Cardiac septum (tissue), 1 donor: ENCODE measurements at regions not wholly inside any gene's neighbourhood (a gene's known extent, or its start where the extent isn't known, plus 50 kb on each side); places are given as distances from the start of the nearest gene placed in this dataset.

Source experiments
- DNase-seq: peaks from one replicate; pipeline ENCODE4 v3.0.0-alpha.2; 2020; ENCODE audit warnings: low spot score
- intact Hi-C: fragments of 100-400 bp; cut with DNase I; formaldehyde crosslinking; loops from one replicate; pipeline ENCODE4 v1.14.0; 2022
- donor health status: DM: no; HTN: no; CAD: no.

DNA sequence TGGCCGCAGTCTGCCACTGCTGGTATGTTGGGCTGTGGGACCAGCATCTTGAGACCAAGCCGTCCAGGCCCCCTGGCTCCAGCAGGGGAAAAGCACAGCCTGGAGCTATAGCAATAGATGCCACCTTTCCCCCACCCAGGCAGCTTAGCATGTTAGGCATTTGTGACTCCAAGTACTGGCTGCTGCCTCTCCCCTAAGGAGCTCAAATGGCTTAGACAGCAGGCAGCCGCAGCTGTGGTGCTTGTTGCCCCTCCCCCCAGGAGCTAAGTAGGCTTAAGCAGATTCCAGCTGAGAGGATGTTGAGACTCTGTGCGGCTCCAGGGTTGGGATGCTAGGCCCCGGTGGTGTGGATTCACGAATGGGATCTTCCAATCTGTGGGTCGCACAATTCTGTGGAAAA lies 88.8 kb upstream of the ANKFN1 start:
- intact Hi-C loops, result no loop called here

DNA sequence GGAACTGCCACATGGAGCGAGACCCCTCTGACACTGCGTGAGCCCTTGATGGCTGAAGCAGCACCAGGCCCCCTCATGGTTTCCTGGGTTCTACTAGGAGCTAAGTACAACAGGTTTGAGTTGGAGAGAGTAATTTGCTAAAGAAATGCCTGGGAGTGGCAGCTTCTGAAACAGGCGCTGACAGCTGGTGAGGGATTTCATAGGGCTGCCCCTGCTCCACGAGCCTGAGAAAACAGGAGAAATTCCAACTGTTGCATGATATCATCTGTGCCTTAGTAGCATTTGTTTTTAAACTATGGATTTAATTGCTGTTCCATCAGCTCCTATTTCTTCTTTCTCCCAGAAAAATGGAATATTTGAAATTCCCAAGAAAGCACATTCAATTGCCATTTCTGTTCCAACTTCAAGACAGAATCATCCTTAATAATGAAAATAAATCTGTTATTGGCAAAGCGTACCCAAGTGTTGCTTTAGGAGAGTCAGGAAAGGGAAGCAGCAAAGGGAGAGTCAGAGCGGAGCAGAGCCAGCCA lies 78.8 kb upstream of the ANKFN1 start:
- DNase-seq, result no peak
- intact Hi-C loops, result no loop called here

More for the DNA sequence above, 88.8 kb upstream of the ANKFN1 start:
- no peak for DNase-seq

DNA sequence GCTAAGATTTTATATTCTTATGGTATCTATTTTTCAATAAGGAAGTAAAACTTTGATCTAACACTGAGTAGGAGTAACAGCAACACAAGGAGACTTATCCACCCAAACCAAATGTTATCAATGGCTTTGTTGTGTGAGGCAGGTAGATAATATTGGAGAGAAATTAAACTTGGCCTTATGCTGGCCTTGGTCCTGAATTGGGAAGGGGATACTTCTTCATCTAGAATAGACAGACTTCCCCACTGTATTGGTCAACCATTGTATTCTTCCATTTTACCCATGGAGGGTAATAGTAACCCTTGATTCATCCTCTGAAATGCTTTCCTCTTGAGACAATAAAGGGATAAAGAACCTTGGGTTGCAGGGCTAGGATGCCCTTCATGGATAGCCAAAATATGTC lies 76.3 kb upstream of the ANKFN1 start:
- intact Hi-C loops, result no loop called here

GRCh38 chr17:56083475-56083874 lies 69.8 kb upstream of the ANKFN1 start:
- intact Hi-C loops, result no loop called here
- DNase-seq, result no peak

More for the DNA sequence above, 76.3 kb upstream of the ANKFN1 start:
- DNase-seq, result no peak

- DNase-seq, result no peak
- intact Hi-C loops, result no loop called here
Measured at GRCh38 chr17:56085576-56086267, 67.6 kb upstream of the ANKFN1 start.

GRCh38 chr17:56087199-56087598 lies 66.1 kb upstream of the ANKFN1 start:
- intact Hi-C loops, result no loop called here
- no peak for DNase-seq

DNA sequence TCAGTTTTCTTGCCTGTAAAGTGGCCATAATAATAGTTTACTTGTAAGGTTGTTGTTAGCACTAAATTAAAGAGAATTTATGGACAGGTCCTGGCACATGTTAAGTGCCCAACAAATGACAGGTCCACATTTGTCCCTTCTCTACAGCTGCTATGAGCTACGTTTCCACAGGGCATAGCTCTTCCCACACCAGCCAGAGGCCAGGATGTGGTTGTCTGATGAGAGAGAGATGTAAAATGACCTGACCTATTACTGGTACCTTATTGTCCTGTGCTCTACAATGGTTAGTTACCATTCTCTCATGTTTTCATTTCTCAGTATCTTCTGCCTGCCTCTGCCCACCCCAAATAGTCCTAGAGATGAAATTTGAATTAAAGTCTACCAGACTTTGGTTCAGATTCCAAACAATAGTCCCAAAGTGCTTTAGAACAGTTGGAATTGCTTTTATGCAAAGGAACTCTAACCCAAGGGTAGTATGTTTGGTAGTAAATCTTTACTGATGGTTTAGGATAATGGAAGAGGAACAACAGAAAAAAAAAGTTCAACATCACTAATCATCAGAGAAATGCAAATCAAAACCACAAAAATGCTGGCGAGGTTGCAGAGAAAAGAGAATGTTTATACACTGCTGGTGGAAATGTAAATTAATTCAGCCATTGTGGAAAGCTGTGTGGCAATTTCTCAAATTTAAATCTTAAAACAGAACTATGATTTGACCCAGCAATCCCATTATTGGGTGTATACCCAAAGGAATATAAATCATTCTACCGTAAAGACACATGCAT lies 57.1 kb upstream of the ANKFN1 start:
- intact Hi-C loops, result loop anchor here (2.0 kb wide), 1 partner anchor 15 kb away; no protein-coding TSS in a partner anchor
- no peak for DNase-seq

- intact Hi-C loops, result no loop called here
- DNase-seq, result no peak
Measured at GRCh38 chr17:56098746-56099145, 54.5 kb upstream of the ANKFN1 start.

DNA sequence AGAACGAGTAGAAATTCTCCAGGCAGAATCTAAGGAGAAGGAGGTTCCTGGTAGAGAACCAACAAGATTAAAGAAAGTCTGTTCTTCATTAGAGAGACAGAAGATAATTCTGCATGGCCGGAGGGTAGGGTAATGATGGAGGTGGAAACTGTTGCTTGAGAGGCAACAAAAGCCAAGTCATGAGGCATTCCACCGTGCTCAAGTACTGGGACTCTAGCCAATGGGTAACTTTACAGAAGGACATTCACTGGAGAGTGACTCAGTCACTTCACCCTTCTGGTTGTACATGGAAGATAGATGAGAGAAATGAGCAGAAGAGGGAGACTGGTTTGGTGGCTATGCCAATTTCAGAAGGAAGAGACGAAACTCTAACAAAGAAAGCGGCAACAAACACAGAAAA lies 53.6 kb upstream of the ANKFN1 start:
- intact Hi-C loops, result no loop called here
- no peak for DNase-seq
